H54 (cell line): ENCODE measurements at regions not wholly inside any gene's neighbourhood (a gene's known extent, or its start where the extent isn't known, plus 50 kb on each side); places are given as distances from the start of the nearest gene placed in this dataset.

Experiments used
- DNase-seq: peaks from one replicate; pipeline ENCODE4 v3.0.0; 2011; ENCODE audit warnings: low spot score, mixed read lengths; ENCODE audit not compliant: insufficient read length
- FAIRE-seq: peaks from 3 replicates; lab custom pipeline; 2011; peaks lifted over from hg19 to GRCh38; lab: Jason Lieb, UNC
- POLR2A ChIP-seq: IDR thresholded peaks from 2 replicates; pipeline ENCODE4 v1.6.1; 2011; ENCODE audit warnings: low read depth, mild to moderate bottlenecking, low read length

DNA sequence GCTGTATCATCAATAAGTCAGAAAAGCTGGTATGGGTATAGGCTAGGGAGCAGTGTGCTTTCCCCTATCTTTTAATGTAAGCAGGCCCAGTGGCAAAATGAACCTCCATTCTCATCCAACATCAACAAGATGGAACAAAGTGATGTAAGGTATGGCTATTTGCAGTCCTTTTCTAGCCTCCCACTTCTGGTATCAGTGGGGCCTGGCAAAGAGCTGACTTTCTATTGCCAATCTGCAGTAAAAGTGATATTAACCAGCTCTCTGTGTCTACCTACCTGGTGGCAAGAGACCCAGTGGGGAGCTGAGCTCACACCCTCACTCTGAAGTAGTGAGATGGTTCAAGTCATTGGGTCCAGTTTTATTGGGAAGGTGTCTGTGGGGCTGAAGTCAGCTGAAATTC is 1492.6 kb downstream of the CDH11 start:
- TF ChIP-seq POLR2A, result no peak
- FAIRE-seq (no peak), DNase-seq (no peak)

DNA sequence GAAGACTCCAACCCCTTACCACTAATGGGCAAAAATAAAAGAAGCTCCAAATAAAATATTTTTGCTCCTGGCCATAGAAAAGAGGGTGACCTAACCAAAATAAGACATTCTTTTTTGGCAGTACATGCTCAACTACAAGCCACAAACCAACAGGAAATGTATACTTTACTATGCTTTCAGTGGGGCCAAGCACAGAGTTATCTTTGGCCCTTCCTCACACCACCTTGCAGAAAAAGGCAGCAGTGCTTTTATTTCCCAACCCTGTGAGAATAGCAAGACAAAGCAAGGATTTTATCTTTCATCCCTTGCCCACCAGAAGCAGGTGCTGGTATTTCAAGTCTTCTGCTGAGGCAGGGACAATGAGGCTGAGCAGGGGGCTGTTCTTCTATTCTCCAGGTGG is 1493.1 kb downstream of the CDH11 start:
- TF ChIP-seq POLR2A, result no peak
- no peak for DNase-seq
- no peak for FAIRE-seq

GRCh38 chr16:63625126-63625525 is 1496.7 kb downstream of the CDH11 start:
- FAIRE-seq (no peak), DNase-seq (no peak)
- no peak for TF ChIP-seq POLR2A

GRCh38 chr16:63623551-63624039 is 1498.3 kb downstream of the CDH11 start:
- no peak for FAIRE-seq
- TF ChIP-seq POLR2A, result no peak
- DNase-seq, result no peak

DNA sequence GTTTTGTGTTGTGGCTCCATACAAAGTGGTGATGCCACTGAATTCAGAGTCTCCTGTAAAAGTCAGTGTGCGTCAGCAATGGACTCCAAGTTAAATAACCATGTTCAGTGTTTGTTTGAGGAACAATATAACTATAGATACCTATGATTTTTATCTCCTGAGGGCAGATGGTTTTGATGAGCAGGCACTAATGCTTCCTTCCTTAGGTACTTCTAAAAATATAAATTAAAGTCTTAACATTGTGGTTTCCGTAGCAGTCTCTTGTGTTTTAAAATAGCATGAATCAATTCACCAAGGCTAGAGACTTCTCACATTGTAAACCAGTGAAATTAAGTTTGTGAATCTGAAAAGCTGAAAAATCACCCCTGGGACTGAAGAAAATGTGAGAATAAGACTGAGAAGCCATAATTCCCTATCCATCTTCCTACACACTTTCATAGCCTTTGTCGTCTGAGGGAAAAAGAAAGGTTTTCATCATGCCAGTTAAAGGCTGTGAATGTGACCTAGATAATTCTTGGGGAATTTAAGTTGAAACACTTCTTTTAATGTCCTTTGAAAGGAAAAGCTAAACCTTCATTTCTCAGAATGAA is 1502.9 kb downstream of the CDH11 start:
- no peak for DNase-seq
- no peak for FAIRE-seq
- TF ChIP-seq POLR2A, result no peak

- no peak for FAIRE-seq
- no peak for DNase-seq
- no peak for TF ChIP-seq POLR2A
Observed at GRCh38 chr16:63617990-63618763, 1503.7 kb downstream of the CDH11 start.

GRCh38 chr16:63617047-63617989 is 1504.5 kb downstream of the CDH11 start:
- FAIRE-seq (no peak), DNase-seq (no peak)
- no peak for TF ChIP-seq POLR2A

DNA sequence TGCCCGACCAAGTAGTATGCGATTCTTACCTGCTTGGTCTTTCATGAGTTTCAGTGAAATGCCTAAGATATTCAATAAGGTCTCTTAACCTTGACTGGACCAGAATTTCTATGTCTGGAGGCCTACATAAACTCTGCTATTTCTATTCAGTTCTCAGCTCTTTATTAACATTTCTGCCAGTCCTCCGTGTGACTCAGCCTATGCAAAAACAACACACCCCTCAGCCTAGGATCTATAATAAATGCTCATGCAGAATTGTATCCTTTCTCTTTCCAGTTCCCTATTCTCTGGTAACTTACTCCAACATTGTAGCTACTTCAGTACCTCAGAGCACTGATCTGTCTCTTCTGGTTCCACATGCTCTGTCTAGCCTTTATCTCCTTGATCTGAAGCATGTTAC is 1507.4 kb downstream of the CDH11 start:
- TF ChIP-seq POLR2A, result no peak
- FAIRE-seq, result no peak
- no peak for DNase-seq

DNA sequence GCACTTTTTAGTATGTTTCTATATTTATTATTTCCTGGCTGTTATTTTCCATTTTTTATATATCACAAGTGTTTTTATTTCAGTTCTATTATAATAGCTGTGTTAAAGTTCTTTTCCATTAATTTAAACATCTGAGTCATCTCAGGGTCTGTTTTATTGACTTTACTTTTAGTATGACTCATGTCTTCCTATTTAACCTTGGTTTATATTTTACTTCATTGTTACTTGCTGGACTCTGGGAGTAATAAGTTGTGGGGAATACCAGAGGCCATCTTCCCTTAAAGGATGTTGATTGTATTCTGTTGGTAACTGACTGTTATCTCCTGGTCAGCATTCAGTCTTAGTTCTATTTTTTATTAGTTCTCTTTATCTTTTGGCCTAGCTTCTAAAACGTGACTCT is 1508.2 kb downstream of the CDH11 start:
- FAIRE-seq (no peak), DNase-seq (no peak)
- no peak for TF ChIP-seq POLR2A

GRCh38 chr16:63612462-63613227 is 1509.2 kb downstream of the CDH11 start:
- no peak for FAIRE-seq
- DNase-seq, result no peak
- TF ChIP-seq POLR2A, result no peak

- no peak for DNase-seq
- FAIRE-seq, result no peak
- no peak for TF ChIP-seq POLR2A
Observed at GRCh38 chr16:63606778-63607177, 1515.1 kb downstream of the CDH11 start.

GRCh38 chr16:63602206-63602927 is 1519.5 kb downstream of the CDH11 start:
- FAIRE-seq, result no peak

More at GRCh38 chr16:63602206-63602927, 1519.5 kb downstream of the CDH11 start:
- DNase-seq, result no peak
- TF ChIP-seq POLR2A, result no peak
